ENCODE measurements at regions not wholly inside any gene's neighbourhood (a gene's known extent, or its start where the extent isn't known, plus 50 kb on each side); places are given as distances from the start of the nearest gene placed in this dataset.
"Not testable (repeated sequence)": the region's sequence is repeated elsewhere in the genome, so short reads cannot be mapped to it uniquely, and the experiment has no call there.

GRCh38 chr6:92688342-92688741 lies 731.0 kb downstream of the EPHA7 start:
- intact Hi-C loops (cut with DNase I), result no loop called here
- ATAC-seq, result peak; percentile 53
- no peak for DNase-seq (ENCODE audit: low spot score)

- ATAC-seq (no peak), DNase-seq (ENCODE audit: low spot score) (no peak)
- intact Hi-C loops (cut with DNase I), result no loop called here
Observed at GRCh38 chr6:92687278-92687677, 732.1 kb downstream of the EPHA7 start.

GRCh38 chr6:92684386-92684785 lies 735.0 kb downstream of the EPHA7 start:
- intact Hi-C loops (cut with DNase I), result no loop called here
- no peak for ATAC-seq
- DNase-seq (ENCODE audit: low spot score), result no peak

- intact Hi-C loops (cut with DNase I), result no loop called here
- DNase-seq (ENCODE audit: low spot score) (no peak), ATAC-seq (no peak)
Observed at GRCh38 chr6:92683748-92684147, 735.6 kb downstream of the EPHA7 start.

- ATAC-seq (no peak), DNase-seq (ENCODE audit: low spot score) (no peak)
- intact Hi-C loops (cut with DNase I), result no loop called here
Observed at GRCh38 chr6:92682516-92683398, 736.6 kb downstream of the EPHA7 start.

- DNase-seq (ENCODE audit: low spot score), result no peak
- ATAC-seq, result no peak
- intact Hi-C loops (cut with DNase I), result no loop called here
Observed at GRCh38 chr6:92681401-92681800, 738.0 kb downstream of the EPHA7 start.

- ATAC-seq; DNase-seq (ENCODE audit: low spot score); intact Hi-C loops (cut with DNase I): not testable (repeated sequence)
Observed at GRCh38 chr6:92671462-92671861, 747.9 kb downstream of the EPHA7 start.

GRCh38 chr6:92667843-92668242 lies 751.5 kb downstream of the EPHA7 start:
- peak; percentile 42 for ATAC-seq

GRCh38 chr6:92648364-92649086 lies 770.8 kb downstream of the EPHA7 start:
- DNase-seq (ENCODE audit: low spot score), result no peak
- intact Hi-C loops (cut with DNase I), result no loop called here
- ATAC-seq, result no peak

More at GRCh38 chr6:92667843-92668242, 751.5 kb downstream of the EPHA7 start:
- intact Hi-C loops (cut with DNase I), result no loop called here
- DNase-seq (ENCODE audit: low spot score), result no peak

- DNase-seq (ENCODE audit: low spot score) (no peak), ATAC-seq (no peak)
- intact Hi-C loops (cut with DNase I), result no loop called here
Observed at GRCh38 chr6:92647630-92648029, 771.7 kb downstream of the EPHA7 start.

- DNase-seq (ENCODE audit: low spot score) (peak; percentile 64), ATAC-seq (peak; percentile 42)
- intact Hi-C loops (cut with DNase I), result not testable (repeated sequence)
Observed at GRCh38 chr6:92644104-92644791, 775.1 kb downstream of the EPHA7 start.

GRCh38 chr6:92635553-92636153 lies 783.7 kb downstream of the EPHA7 start:
- no peak for DNase-seq (ENCODE audit: low spot score)
- ATAC-seq, result no peak
- intact Hi-C loops (cut with DNase I), result no loop called here

GRCh38 chr6:92634561-92634960 lies 784.8 kb downstream of the EPHA7 start:
- ATAC-seq, result no peak
- no peak for DNase-seq (ENCODE audit: low spot score)
- intact Hi-C loops (cut with DNase I), result no loop called here

GRCh38 chr6:92623431-92623830 lies 795.9 kb downstream of the EPHA7 start:
- ATAC-seq, result no peak
- DNase-seq (ENCODE audit: low spot score), result no peak
- intact Hi-C loops (cut with DNase I), result no loop called here

- ATAC-seq, result no peak
- DNase-seq (ENCODE audit: low spot score), result no peak
- intact Hi-C loops (cut with DNase I), result no loop called here
Observed at GRCh38 chr6:92617721-92618120, 801.6 kb downstream of the EPHA7 start.

GRCh38 chr6:92608751-92609150 lies 810.6 kb downstream of the EPHA7 start:
- intact Hi-C loops (cut with DNase I), result no loop called here
- no peak for ATAC-seq
- no peak for DNase-seq (ENCODE audit: low spot score)

GRCh38 chr6:92593201-92593600 lies 826.2 kb downstream of the EPHA7 start:
- intact Hi-C loops (cut with DNase I), result no loop called here
- DNase-seq (ENCODE audit: low spot score), result no peak
- no peak for ATAC-seq

GRCh38 chr6:92589996-92590395 lies 829.4 kb downstream of the EPHA7 start:
- intact Hi-C loops (cut with DNase I), result no loop called here
- DNase-seq (ENCODE audit: low spot score), result no peak
- no peak for ATAC-seq

GRCh38 chr6:92588148-92588547 lies 831.2 kb downstream of the EPHA7 start:
- intact Hi-C loops (cut with DNase I), result no loop called here
- no peak for ATAC-seq
- no peak for DNase-seq (ENCODE audit: low spot score)

Data from sciatic nerve (tissue), 2 donors.